Liver (tissue), 8 donors: ENCODE measurements at regions not wholly inside any gene's neighbourhood (a gene's known extent, or its start where the extent isn't known, plus 50 kb on each side); places are given as distances from the start of the nearest gene placed in this dataset.

Experiments used
- DNase-seq: peaks from one replicate; pipeline ENCODE4 v3.0.0-alpha.2; 2017; ENCODE audit warnings: low spot score
- H3K27ac ChIP-seq, 2 donors: one replicate each; pipeline ENCODE4 v1.7.0; 2013; ENCODE audit warnings: inconsistent platforms in 2 of 2, low read length in 2 of 2, control low read depth in 1 of 2, low read depth in 1 of 2, mild to moderate bottlenecking in 1 of 2
- H3K27me3 ChIP-seq, 4 donors: one replicate each; pipeline versions ENCODE4 v1.6.1 to v1.7.0; 2013; ENCODE audit warnings: low read length in 3 of 4, inconsistent platforms in 1 of 4, mild to moderate bottlenecking in 1 of 4, moderate library complexity in 1 of 4; ENCODE audit not compliant: control insufficient read depth in 4 of 4, insufficient read depth in 4 of 4
- H3K36me3 ChIP-seq, 4 donors: one replicate each; pipeline versions ENCODE4 v1.6.1 to v1.7.0; 2013; ENCODE audit warnings: low read length in 3 of 4, mild to moderate bottlenecking in 3 of 4, low read depth in 1 of 4, moderate library complexity in 1 of 4; ENCODE audit not compliant: control insufficient read depth in 4 of 4, insufficient read depth in 3 of 4
- H3K4me1 ChIP-seq, 4 donors: one replicate each; pipeline versions ENCODE4 v1.6.1 to v1.7.0; 2013; ENCODE audit warnings: low read length in 3 of 4, mild to moderate bottlenecking in 3 of 4, moderate library complexity in 1 of 4; ENCODE audit not compliant: control insufficient read depth in 4 of 4, insufficient read depth in 4 of 4
- H3K4me3 ChIP-seq, 3 donors: one replicate each; pipeline versions ENCODE4 v1.6.1 to v1.7.0; 2013; ENCODE audit warnings: low read length in 3 of 3, control low read depth in 1 of 3, low read depth in 1 of 3, mild to moderate bottlenecking in 1 of 3
- H3K9ac ChIP-seq, 2 donors: one replicate each; pipeline ENCODE4 v1.7.0; 2013; ENCODE audit warnings: low read length in 2 of 2, mild to moderate bottlenecking in 2 of 2, moderate library complexity in 2 of 2, control low read depth in 1 of 2, low read depth in 1 of 2
- H3K9me3 ChIP-seq, 4 donors: one replicate each; pipeline versions ENCODE4 v1.6.1 to v1.7.0; 2013; ENCODE audit warnings: low read length in 3 of 4; ENCODE audit not compliant: control insufficient read depth in 4 of 4
- EGR1 ChIP-seq, 2 donors: IDR thresholded peaks; 2 replicates each; pipeline ENCODE4 v1.6.1; 2016 to 2018; ENCODE audit warnings: antibody characterized with exemption in 2 of 2, low read depth in 2 of 2
- FOXA1 ChIP-seq: IDR thresholded peaks from 2 replicates; pipeline ENCODE4 v1.6.1; 2016; ENCODE audit warnings: antibody characterized with exemption
- FOXA2 ChIP-seq: IDR thresholded peaks from 2 replicates; pipeline ENCODE4 v1.6.1; 2016; ENCODE audit warnings: antibody characterized with exemption
- GABPA ChIP-seq, 2 donors: IDR thresholded peaks in 1 of 2; conservative IDR thresholded peaks in 1 of 2; 2 replicates each; pipeline ENCODE4 v1.6.1; 2016; ENCODE audit warnings: antibody characterized with exemption in 2 of 2, mild to moderate bottlenecking in 1 of 2, moderate library complexity in 1 of 2
- HNF4A ChIP-seq, 2 donors: conservative IDR thresholded peaks; 2 replicates each; pipeline ENCODE4 v1.6.1; 2016; ENCODE audit warnings: antibody characterized with exemption in 2 of 2, mild to moderate bottlenecking in 2 of 2
- HNF4G ChIP-seq: IDR thresholded peaks from 2 replicates; pipeline ENCODE4 v1.6.1; 2016; ENCODE audit warnings: antibody characterized with exemption
- JUND ChIP-seq, 2 donors: IDR thresholded peaks; 2 replicates each; pipeline ENCODE4 v1.6.1; 2016; ENCODE audit warnings: antibody characterized with exemption in 2 of 2
- MAX ChIP-seq: IDR thresholded peaks from 2 replicates; pipeline ENCODE4 v1.6.1; 2016; ENCODE audit warnings: antibody characterized with exemption
- NR2F2 ChIP-seq: IDR thresholded peaks from 2 replicates; pipeline ENCODE4 v1.6.1; 2016; ENCODE audit warnings: antibody characterized with exemption
- RAD21 ChIP-seq, 2 donors: IDR thresholded peaks; 2 replicates each; pipeline ENCODE4 v1.6.1; 2016; ENCODE audit warnings: antibody characterized with exemption in 2 of 2, mild to moderate bottlenecking in 2 of 2
- RXRA ChIP-seq, 2 donors: IDR thresholded peaks; 2 replicates each; pipeline ENCODE4 v1.6.1; 2017 to 2018; ENCODE audit warnings: antibody characterized with exemption in 2 of 2, mild to moderate bottlenecking in 1 of 2
- SP1 ChIP-seq: IDR thresholded peaks from 2 replicates; pipeline ENCODE4 v1.6.1; 2018; ENCODE audit warnings: antibody characterized with exemption, mild to moderate bottlenecking
- TAF1 ChIP-seq: conservative IDR thresholded peaks from 2 replicates; pipeline ENCODE4 v1.6.1; 2016; ENCODE audit warnings: antibody characterized with exemption, mild to moderate bottlenecking
- YY1 ChIP-seq: IDR thresholded peaks from 2 replicates; pipeline ENCODE4 v1.6.1; 2016; ENCODE audit warnings: antibody characterized with exemption, mild to moderate bottlenecking
- WGBS: extraction: QIAGEN DNeasy Blood & Tissue Kit; methylation state at CpG from one replicate; pipeline ENCODE4 v1.1.7; 2013; 5-methylcytosine and 5-hydroxymethylcytosine counted together
- TF ChIP-seq, protein P1 (sequence below): IDR thresholded peaks from 2 replicates; pipeline ENCODE4 v1.6.1; 2016; ENCODE audit warnings: antibody characterized with exemption
- TF ChIP-seq, protein P2 (sequence below): IDR thresholded peaks from 2 replicates; pipeline ENCODE4 v1.6.1; 2016; ENCODE audit warnings: antibody characterized with exemption
- TF ChIP-seq, protein P3 (sequence below): fragments of 150-350 bp; IDR thresholded peaks from 2 replicates; pipeline ENCODE4 v1.5.1; 2017; ENCODE audit warnings: improper control_type of control experiment, low read depth, low read length; ENCODE audit not compliant: missing input control
- TF ChIP-seq, protein P4 (sequence below): IDR thresholded peaks from 2 replicates; pipeline ENCODE4 v1.6.1; 2016; ENCODE audit warnings: antibody characterized with exemption, mild to moderate bottlenecking
- donor health status: healthy.
- donor health status: healthy.
- donor health status: healthy.
- donor health status: healthy.
- donor health status: healthy.

GRCh38 chr2:147441182-147441581, 403.6 kb upstream of the ACVR2A start:
- H3K9me3 ChIP-seq = no peaks in the 10 kb centered on the region
- no peak overlapping the region for H3K27ac ChIP-seq
- TF ChIP-seq FOXA2 = no peak
- no peak for TF ChIP-seq FOXA1
- TF ChIP-seq HNF4G = no peak
- TF ChIP-seq EGR1 (IDR thresholded peaks at IDR 0.05; ENCODE audit: low read depth in 2 of 2) = no peak
- TF ChIP-seq MAX = no peak
- no peak for TF ChIP-seq JUND (IDR thresholded peaks at IDR 0.05)
- TF ChIP-seq, protein P1, sequence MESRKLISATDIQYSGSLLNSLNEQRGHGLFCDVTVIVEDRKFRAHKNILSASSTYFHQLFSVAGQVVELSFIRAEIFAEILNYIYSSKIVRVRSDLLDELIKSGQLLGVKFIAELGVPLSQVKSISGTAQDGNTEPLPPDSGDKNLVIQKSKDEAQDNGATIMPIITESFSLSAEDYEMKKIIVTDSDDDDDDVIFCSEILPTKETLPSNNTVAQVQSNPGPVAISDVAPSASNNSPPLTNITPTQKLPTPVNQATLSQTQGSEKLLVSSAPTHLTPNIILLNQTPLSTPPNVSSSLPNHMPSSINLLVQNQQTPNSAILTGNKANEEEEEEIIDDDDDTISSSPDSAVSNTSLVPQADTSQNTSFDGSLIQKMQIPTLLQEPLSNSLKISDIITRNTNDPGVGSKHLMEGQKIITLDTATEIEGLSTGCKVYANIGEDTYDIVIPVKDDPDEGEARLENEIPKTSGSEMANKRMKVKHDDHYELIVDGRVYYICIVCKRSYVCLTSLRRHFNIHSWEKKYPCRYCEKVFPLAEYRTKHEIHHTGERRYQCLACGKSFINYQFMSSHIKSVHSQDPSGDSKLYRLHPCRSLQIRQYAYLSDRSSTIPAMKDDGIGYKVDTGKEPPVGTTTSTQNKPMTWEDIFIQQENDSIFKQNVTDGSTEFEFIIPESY = no peak
- no peak for TF ChIP-seq TAF1
- TF ChIP-seq, protein P2, sequence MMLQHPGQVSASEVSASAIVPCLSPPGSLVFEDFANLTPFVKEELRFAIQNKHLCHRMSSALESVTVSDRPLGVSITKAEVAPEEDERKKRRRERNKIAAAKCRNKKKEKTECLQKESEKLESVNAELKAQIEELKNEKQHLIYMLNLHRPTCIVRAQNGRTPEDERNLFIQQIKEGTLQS = no peak
- TF ChIP-seq RXRA (IDR thresholded peaks at IDR 0.05) = no peak
- TF ChIP-seq SP1 = no peak
- no peak for TF ChIP-seq RAD21 (IDR thresholded peaks at IDR 0.05)
- TF ChIP-seq GABPA (IDR thresholded peaks at IDR 0.05 in 1 of 2, conservative IDR thresholded peaks at IDR 0.05 in 1 of 2) = no peak
- TF ChIP-seq, protein P3, sequence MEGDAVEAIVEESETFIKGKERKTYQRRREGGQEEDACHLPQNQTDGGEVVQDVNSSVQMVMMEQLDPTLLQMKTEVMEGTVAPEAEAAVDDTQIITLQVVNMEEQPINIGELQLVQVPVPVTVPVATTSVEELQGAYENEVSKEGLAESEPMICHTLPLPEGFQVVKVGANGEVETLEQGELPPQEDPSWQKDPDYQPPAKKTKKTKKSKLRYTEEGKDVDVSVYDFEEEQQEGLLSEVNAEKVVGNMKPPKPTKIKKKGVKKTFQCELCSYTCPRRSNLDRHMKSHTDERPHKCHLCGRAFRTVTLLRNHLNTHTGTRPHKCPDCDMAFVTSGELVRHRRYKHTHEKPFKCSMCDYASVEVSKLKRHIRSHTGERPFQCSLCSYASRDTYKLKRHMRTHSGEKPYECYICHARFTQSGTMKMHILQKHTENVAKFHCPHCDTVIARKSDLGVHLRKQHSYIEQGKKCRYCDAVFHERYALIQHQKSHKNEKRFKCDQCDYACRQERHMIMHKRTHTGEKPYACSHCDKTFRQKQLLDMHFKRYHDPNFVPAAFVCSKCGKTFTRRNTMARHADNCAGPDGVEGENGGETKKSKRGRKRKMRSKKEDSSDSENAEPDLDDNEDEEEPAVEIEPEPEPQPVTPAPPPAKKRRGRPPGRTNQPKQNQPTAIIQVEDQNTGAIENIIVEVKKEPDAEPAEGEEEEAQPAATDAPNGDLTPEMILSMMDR = no peak
- TF ChIP-seq NR2F2 = no peak
- no peak for TF ChIP-seq HNF4A (conservative IDR thresholded peaks at IDR 0.05)
- TF ChIP-seq, protein P4, sequence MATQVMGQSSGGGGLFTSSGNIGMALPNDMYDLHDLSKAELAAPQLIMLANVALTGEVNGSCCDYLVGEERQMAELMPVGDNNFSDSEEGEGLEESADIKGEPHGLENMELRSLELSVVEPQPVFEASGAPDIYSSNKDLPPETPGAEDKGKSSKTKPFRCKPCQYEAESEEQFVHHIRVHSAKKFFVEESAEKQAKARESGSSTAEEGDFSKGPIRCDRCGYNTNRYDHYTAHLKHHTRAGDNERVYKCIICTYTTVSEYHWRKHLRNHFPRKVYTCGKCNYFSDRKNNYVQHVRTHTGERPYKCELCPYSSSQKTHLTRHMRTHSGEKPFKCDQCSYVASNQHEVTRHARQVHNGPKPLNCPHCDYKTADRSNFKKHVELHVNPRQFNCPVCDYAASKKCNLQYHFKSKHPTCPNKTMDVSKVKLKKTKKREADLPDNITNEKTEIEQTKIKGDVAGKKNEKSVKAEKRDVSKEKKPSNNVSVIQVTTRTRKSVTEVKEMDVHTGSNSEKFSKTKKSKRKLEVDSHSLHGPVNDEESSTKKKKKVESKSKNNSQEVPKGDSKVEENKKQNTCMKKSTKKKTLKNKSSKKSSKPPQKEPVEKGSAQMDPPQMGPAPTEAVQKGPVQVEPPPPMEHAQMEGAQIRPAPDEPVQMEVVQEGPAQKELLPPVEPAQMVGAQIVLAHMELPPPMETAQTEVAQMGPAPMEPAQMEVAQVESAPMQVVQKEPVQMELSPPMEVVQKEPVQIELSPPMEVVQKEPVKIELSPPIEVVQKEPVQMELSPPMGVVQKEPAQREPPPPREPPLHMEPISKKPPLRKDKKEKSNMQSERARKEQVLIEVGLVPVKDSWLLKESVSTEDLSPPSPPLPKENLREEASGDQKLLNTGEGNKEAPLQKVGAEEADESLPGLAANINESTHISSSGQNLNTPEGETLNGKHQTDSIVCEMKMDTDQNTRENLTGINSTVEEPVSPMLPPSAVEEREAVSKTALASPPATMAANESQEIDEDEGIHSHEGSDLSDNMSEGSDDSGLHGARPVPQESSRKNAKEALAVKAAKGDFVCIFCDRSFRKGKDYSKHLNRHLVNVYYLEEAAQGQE = no peak
- no peak for TF ChIP-seq YY1

More at GRCh38 chr2:147441182-147441581, 403.6 kb upstream of the ACVR2A start:
- peaks cover 0 to 9% (median 5%) of the 10 kb centered on the region in 4 donors for H3K4me1 ChIP-seq
- no peak for DNase-seq
- no peaks in the 10 kb centered on the region for H3K36me3 ChIP-seq
- H3K9ac ChIP-seq = no peak overlapping the region
- WGBS = 79% methylated on average over 3 of the region's 3 CpGs
- H3K27me3 ChIP-seq = no peaks in the 10 kb centered on the region
- H3K4me3 ChIP-seq = no peak overlapping the region
